ENCODE measurements at regions not wholly inside any gene's neighbourhood (a gene's known extent, or its start where the extent isn't known, plus 50 kb on each side); places are given as distances from the start of the nearest gene placed in this dataset.
"Not testable (repeated sequence)": the region's sequence is repeated elsewhere in the genome, so short reads cannot be mapped to it uniquely, and the experiment has no call there.

GRCh38 chr5:44679214-44679613, 129.5 kb upstream of the MRPS30 start:
- Histone ChIP-seq H3K4me3 (ENCODE audit: low read depth, low read length) (no peak overlapping the region), H3K36me3 (ENCODE audit: insufficient read depth) (no peaks in the 10 kb centered on the region), H3K4me1 (ENCODE audit: insufficient read depth) (no peaks in the 10 kb centered on the region), H3K27ac (ENCODE audit: low read depth) (no peak overlapping the region)
- no peak for DNase-seq (ENCODE audit: extremely low spot score)

GRCh38 chr5:44675296-44675695, 133.5 kb upstream of the MRPS30 start:
- Histone ChIP-seq H3K27ac (ENCODE audit: low read depth) (no peak overlapping the region), H3K4me1 (ENCODE audit: insufficient read depth) (no peaks in the 10 kb centered on the region), H3K36me3 (ENCODE audit: insufficient read depth) (no peaks in the 10 kb centered on the region), H3K4me3 (ENCODE audit: low read depth, low read length) (no peak overlapping the region)
- WGBS = 66% methylated on average over 5 of the region's 5 CpGs
- no peak for DNase-seq (ENCODE audit: extremely low spot score)

DNA sequence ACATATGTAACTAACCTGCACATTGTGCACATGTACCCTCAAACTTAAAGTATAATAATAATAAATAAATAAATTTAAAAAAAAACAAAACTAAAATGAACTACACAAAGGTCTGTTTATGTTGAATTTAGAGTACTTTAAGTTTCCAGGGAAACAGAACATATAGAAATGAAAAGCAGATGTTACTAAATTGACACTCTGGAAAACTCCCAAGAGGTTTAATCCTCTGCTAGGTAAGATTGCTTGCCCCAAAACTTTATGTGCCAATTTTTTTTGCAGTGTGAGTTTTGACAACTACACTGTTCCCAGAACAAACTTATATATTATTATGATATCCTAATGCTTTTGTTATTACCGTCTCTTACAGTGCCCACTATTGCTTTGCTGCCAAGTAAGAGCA, 134.3 kb upstream of the MRPS30 start:
- H3K36me3 ChIP-seq (ENCODE audit: insufficient read depth) = no peaks in the 10 kb centered on the region
- H3K27ac ChIP-seq (ENCODE audit: low read depth) = no peak overlapping the region
- no peak for DNase-seq (ENCODE audit: extremely low spot score)
- WGBS = 82% methylated on average over 1 of the region's 1 CpG
- H3K4me1 ChIP-seq (ENCODE audit: insufficient read depth) = no peaks in the 10 kb centered on the region
- no peak overlapping the region for H3K4me3 ChIP-seq (ENCODE audit: low read depth, low read length)

- H3K36me3 ChIP-seq (ENCODE audit: insufficient read depth); DNase-seq (ENCODE audit: extremely low spot score); H3K4me3 ChIP-seq (ENCODE audit: low read depth, low read length); H3K27ac ChIP-seq (ENCODE audit: low read depth); H3K4me1 ChIP-seq (ENCODE audit: insufficient read depth): not testable (repeated sequence)
- WGBS = 90% methylated on average over 16 of the region's 16 CpGs
These were observed 140.3 kb upstream of the MRPS30 start for GRCh38 chr5:44668471-44668870.

DNA sequence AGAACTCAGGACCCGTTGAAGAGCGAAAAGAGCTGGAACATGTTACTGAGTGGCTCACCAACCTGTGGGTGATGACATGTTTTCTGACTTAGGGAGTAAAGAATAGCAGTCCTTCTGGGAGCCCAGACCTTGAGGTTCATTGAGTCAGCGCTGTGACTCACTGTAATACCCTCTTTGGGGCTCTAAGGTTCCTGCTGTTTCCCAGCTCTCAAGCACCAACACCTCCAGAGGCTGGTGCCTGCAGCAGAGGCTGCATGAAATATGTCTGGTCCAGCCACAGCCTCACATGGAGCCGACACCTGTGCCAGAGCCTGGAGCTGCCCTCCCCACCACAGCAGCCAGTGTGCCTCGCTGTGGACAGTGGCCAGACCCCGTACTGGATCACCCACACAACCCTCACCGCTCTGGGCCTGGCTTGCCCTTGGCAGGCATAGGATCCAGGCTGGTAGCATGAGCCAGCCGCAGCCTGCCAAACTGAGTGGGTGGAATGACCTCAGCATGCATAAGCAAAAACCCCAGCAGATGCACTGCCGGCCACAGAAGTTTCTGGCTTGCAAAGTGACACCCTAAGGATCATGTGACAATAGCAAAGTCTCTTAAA, 143.5 kb upstream of the MRPS30 start:
- Histone ChIP-seq H3K4me1 (ENCODE audit: insufficient read depth) (no peaks in the 10 kb centered on the region), H3K4me3 (ENCODE audit: low read depth, low read length) (no peak overlapping the region), H3K36me3 (ENCODE audit: insufficient read depth) (no peaks in the 10 kb centered on the region), H3K27ac (ENCODE audit: low read depth) (no peak overlapping the region)
- WGBS = 92% methylated on average over 9 of the region's 9 CpGs
- no peak for DNase-seq (ENCODE audit: extremely low spot score)

- DNase-seq (ENCODE audit: extremely low spot score) = no peak
- H3K27ac ChIP-seq (ENCODE audit: low read depth) = no peak overlapping the region
- H3K4me1 ChIP-seq (ENCODE audit: insufficient read depth) = no peaks in the 10 kb centered on the region
- WGBS = 89% methylated on average over 3 of the region's 3 CpGs
- no peaks in the 10 kb centered on the region for H3K36me3 ChIP-seq (ENCODE audit: insufficient read depth)
- H3K4me3 ChIP-seq (ENCODE audit: low read depth, low read length) = no peak overlapping the region
These were observed 144.0 kb upstream of the MRPS30 start for GRCh38 chr5:44664711-44665100.

DNA sequence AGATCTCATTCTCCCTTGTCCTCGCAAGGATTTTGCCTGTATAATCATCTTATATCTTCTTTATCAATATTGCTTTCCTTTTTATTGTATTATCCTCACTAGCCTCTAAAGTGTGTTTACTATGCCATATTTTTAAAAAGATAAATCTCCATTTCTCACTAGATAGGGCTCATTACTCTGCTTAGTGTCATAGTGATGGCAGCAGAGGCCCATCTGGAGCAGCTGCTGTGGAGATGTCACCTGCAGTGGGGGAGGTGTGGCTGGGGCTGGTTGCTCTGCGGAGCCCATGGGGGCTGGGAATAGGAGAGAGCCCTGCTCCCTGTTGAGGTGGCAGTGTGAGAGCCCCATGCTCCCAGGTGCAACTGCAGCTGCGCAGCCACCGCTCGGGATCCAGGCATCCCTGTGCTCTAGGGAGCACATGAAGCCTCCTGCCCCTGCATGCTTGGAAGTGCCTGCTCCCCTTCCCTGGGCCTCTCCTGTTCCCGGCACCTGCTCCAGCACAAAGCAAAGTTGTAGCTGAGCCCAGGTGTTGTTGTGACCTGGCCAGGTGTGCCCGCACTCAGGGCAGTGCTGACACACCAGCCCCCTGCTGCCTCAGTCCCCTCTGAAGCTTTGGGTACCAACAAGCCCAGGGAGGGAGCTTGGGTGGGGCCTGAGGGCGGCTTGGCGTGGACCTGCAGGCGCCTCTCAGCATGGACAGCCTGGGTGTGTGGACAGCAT, 144.6 kb upstream of the MRPS30 start:
- WGBS = 80% methylated on average over 10 of the region's 10 CpGs
- DNase-seq (ENCODE audit: extremely low spot score) = no peak
- no peaks in the 10 kb centered on the region for H3K4me1 ChIP-seq (ENCODE audit: insufficient read depth)
- H3K4me3 ChIP-seq (ENCODE audit: low read depth, low read length) = no peak overlapping the region
- no peaks in the 10 kb centered on the region for H3K36me3 ChIP-seq (ENCODE audit: insufficient read depth)
- no peak overlapping the region for H3K27ac ChIP-seq (ENCODE audit: low read depth)

- H3K4me1 ChIP-seq (ENCODE audit: insufficient read depth) = no peaks in the 10 kb centered on the region
- WGBS = 60% methylated on average over 1 of the region's 1 CpG
- no peak overlapping the region for H3K27ac ChIP-seq (ENCODE audit: low read depth)
- DNase-seq (ENCODE audit: extremely low spot score) = no peak
- H3K36me3 ChIP-seq (ENCODE audit: insufficient read depth) = no peaks in the 10 kb centered on the region
- H3K4me3 ChIP-seq (ENCODE audit: low read depth, low read length) = no peak overlapping the region
These were observed 146.9 kb upstream of the MRPS30 start for GRCh38 chr5:44661851-44662250.

DNA sequence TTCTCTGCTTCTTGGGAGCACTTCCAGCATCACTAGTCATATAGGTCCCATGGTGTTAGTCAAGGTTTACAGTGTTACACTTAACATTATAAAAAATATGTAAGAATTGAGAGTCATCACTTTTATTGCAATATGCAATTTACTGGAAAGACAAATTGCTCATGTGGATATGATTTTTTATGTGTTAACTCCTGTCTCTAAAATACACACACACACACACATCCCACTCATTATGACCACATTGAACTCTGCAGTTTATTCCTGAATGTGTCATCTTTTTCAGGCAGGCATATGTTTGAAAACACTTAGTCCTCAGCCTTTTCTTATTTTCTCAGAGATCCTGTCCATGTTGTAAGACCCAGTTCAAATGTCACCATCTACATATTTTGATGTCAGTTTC, 148.5 kb upstream of the MRPS30 start:
- Histone ChIP-seq H3K4me1 (ENCODE audit: insufficient read depth) (no peaks in the 10 kb centered on the region), H3K4me3 (ENCODE audit: low read depth, low read length) (no peak overlapping the region), H3K27ac (ENCODE audit: low read depth) (no peak overlapping the region), H3K36me3 (ENCODE audit: insufficient read depth) (no peaks in the 10 kb centered on the region)
- no peak for DNase-seq (ENCODE audit: extremely low spot score)

- H3K27ac ChIP-seq (ENCODE audit: low read depth) = no peak overlapping the region
- WGBS = 26% methylated on average over 3 of the region's 3 CpGs
- DNase-seq (ENCODE audit: extremely low spot score) = no peak
- H3K4me3 ChIP-seq (ENCODE audit: low read depth, low read length) = no peak overlapping the region
- H3K36me3 ChIP-seq (ENCODE audit: insufficient read depth) = no peaks in the 10 kb centered on the region
- H3K4me1 ChIP-seq (ENCODE audit: insufficient read depth) = no peaks in the 10 kb centered on the region
These were observed 149.4 kb upstream of the MRPS30 start for GRCh38 chr5:44659334-44659733.

- H3K27ac ChIP-seq (ENCODE audit: low read depth) = no peak overlapping the region
- no peaks in the 10 kb centered on the region for H3K36me3 ChIP-seq (ENCODE audit: insufficient read depth)
- no peak for DNase-seq (ENCODE audit: extremely low spot score)
- H3K4me3 ChIP-seq (ENCODE audit: low read depth, low read length) = no peak overlapping the region
- WGBS = 30% methylated on average over 2 of the region's 2 CpGs
- H3K4me1 ChIP-seq (ENCODE audit: insufficient read depth) = no peaks in the 10 kb centered on the region
These were observed 156.1 kb upstream of the MRPS30 start for GRCh38 chr5:44652674-44653073.

GRCh38 chr5:44646016-44646415, 162.7 kb upstream of the MRPS30 start:
- Histone ChIP-seq H3K27ac (ENCODE audit: low read depth) (no peak overlapping the region), H3K4me3 (ENCODE audit: low read depth, low read length) (no peak overlapping the region), H3K36me3 (ENCODE audit: insufficient read depth) (no peaks in the 10 kb centered on the region), H3K4me1 (ENCODE audit: insufficient read depth) (no peaks in the 10 kb centered on the region)
- WGBS = 30% methylated on average over 4 of the region's 4 CpGs
- no peak for DNase-seq (ENCODE audit: extremely low spot score)

- Histone ChIP-seq H3K27ac (ENCODE audit: low read depth) (no peak overlapping the region), H3K4me1 (ENCODE audit: insufficient read depth) (no peaks in the 10 kb centered on the region), H3K4me3 (ENCODE audit: low read depth, low read length) (no peak overlapping the region), H3K36me3 (ENCODE audit: insufficient read depth) (no peaks in the 10 kb centered on the region)
- DNase-seq (ENCODE audit: extremely low spot score) = no peak
- 62% methylated on average over 2 of the region's 2 CpGs for WGBS
These were observed 163.2 kb upstream of the MRPS30 start for GRCh38 chr5:44645502-44645901.

GRCh38 chr5:44644628-44645027, 164.1 kb upstream of the MRPS30 start:
- DNase-seq (ENCODE audit: extremely low spot score) = no peak
- H3K4me3 ChIP-seq (ENCODE audit: low read depth, low read length) = no peak overlapping the region
- H3K36me3 ChIP-seq (ENCODE audit: insufficient read depth) = no peaks in the 10 kb centered on the region
- H3K4me1 ChIP-seq (ENCODE audit: insufficient read depth) = no peaks in the 10 kb centered on the region
- 43% methylated on average over 3 of the region's 3 CpGs for WGBS
- no peak overlapping the region for H3K27ac ChIP-seq (ENCODE audit: low read depth)

- Histone ChIP-seq H3K27ac (ENCODE audit: low read depth) (no peak overlapping the region), H3K4me1 (ENCODE audit: insufficient read depth) (no peaks in the 10 kb centered on the region), H3K4me3 (ENCODE audit: low read depth, low read length) (no peak overlapping the region), H3K36me3 (ENCODE audit: insufficient read depth) (no peaks in the 10 kb centered on the region)
- WGBS = 90% methylated on average over 2 of the region's 2 CpGs
- DNase-seq (ENCODE audit: extremely low spot score) = no peak
These were observed 166.9 kb upstream of the MRPS30 start for GRCh38 chr5:44641820-44642219.

Data from urinary bladder (tissue), 3 donors.